GM21528 (cell line): ENCODE measurements at regions not wholly inside any gene's neighbourhood (a gene's known extent, or its start where the extent isn't known, plus 50 kb on each side); places are given as distances from the start of the nearest gene placed in this dataset.
"Not testable (repeated sequence)": the region's sequence is repeated elsewhere in the genome, so short reads cannot be mapped to it uniquely, and the experiment has no call there.

Experiments used
- ATAC-seq: cut with Tn5 transposase; IDR thresholded peaks from one replicate; pipeline ENCODE4 v1.9.1; 2021; ENCODE audit warnings: mild to moderate bottlenecking, moderate library complexity; ENCODE audit not compliant: unreplicated experiment, low FRiP score

DNA sequence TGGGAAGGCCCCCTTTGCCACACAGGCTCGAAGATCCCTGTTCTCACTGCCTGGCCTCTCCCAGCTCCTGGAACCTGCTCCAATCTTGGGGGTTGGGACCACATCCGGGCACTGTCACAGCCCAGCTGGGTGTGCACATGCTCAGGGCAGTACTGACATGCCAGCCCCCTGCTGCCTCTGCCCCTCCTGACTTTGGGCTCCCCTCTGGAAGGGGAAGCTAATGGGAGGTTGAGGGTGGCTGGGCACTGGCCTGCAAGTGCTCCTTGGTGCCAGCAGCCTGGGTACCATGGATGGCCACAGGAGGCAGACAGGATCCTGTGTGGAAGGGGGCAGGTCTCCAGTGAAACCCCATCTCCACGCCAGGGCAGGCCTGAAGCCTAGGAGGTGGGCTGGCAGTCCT is 126.1 kb upstream of the NOL4 start:
- ATAC-seq, result no peak

DNA sequence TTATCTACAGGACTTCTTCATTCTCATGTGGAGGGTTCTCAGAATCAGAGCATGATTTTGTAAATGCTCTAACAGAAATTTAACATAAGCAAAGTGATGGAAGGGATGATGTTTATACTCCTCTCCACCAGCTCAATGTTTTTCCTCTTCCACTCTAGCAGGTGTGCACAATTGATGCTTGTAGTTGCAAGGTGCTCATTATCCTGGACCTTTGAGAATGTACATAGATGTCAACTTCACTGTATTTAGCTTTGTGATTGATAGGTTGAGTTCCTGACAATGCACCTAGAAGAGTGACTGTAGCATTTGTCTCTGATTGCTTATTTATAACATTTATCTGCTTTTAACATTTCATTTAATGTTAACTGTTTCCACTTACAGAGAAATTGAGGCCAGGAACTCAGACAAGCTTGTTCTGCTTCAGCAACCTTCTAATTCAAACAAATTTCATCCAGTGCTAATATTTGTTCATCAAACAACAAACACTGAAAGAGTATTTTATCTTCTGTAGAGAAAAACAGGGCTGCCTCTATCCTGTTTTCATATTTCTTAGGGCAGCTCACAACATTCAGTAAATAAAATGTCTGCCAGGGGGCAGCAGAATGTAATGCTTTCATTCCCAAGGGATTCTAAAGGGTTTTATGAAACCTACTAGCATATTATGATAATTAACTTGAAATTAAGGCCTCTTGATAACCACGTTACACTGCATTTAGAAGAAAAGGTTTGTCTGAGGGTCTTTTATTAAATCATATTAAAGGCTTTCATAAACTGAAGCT is 127.9 kb upstream of the NOL4 start:
- no peak for ATAC-seq

DNA sequence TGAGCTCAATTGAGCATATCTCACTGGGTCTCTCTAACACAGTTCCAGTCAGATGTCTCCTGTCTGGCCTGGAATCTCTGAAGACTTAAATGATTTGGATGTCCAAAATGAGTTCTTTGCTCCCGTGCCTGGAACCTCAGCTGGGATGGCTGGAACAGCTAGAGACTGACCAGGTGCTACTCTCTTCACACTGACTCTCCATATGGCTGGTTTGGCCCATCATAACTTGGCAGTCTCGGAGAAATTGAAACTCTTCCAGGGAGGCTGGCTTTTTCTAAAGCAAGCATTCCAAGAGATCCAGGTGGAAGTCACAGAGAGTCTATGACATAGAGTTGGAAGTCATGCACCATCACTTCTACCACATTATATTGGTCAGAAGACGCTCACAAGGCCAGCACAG is 129.6 kb upstream of the NOL4 start:
- ATAC-seq, result no peak

DNA sequence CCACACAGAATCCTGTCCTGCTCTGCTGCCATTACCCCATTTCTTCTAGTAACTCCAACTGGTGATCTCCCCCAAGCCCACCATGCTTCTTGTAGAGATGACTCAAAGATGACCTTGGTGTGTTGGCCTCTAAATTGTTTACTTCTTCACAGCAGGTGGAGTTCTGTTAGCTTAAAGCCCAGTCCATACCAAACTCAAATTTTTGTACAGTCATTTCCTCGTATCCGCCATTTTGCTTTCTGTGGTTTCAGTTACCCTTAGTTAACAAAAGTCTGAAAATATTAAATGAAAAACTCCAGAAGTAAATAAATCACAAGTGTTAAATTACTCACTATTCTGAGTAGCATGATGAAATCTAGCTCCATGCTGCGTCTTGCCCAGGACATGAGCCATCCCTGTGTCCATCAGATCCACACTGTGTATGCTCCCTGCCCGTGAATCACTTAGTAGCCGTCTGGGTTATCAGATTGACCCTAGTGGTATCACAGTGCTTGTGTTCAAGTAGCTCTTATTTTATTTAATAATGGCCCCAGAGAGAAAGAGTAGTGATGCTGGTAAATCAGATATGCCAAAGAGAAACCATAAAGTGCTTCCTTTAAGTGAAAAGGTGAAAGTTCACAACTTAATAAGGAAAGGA is 133.3 kb upstream of the NOL4 start:
- ATAC-seq, result no peak

DNA sequence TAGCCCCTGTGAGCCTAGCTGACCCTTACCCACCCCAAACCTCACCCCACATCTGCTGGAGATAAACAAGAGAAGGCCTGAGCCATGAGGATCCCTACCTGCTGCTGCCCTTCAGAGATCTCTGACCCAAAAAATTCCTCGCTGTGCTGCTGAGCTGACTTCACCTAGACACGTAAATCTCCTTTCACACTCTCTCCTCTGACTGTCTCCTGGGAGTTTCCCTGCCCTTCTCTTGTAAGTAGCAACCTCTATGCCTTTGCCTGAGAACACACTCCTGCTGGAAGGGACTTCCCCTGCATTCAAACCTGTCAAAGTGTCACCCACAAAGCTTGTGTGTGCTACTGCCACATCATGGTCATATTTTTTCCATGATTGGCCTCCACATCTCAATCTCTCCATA is 134.2 kb upstream of the NOL4 start:
- peak; percentile 78 for ATAC-seq

DNA sequence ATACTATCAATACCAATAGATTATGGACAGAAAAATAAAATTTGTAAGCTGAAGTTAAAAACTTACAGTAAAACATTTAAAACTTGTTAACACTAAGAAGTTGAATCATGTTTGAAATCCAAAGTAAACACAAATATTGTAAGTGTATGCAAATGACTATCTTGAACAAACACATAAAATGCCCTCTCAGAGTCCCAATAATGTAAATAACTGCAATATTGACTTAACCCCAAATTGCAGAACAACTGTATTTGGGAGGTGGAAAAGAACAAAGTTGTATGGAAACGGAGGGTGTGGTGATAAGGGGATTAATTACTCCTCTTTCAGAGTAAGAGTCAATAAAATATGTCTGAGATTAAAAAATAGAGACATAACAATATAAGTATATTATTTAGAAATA is 140.0 kb upstream of the NOL4 start:
- ATAC-seq, result no peak

DNA sequence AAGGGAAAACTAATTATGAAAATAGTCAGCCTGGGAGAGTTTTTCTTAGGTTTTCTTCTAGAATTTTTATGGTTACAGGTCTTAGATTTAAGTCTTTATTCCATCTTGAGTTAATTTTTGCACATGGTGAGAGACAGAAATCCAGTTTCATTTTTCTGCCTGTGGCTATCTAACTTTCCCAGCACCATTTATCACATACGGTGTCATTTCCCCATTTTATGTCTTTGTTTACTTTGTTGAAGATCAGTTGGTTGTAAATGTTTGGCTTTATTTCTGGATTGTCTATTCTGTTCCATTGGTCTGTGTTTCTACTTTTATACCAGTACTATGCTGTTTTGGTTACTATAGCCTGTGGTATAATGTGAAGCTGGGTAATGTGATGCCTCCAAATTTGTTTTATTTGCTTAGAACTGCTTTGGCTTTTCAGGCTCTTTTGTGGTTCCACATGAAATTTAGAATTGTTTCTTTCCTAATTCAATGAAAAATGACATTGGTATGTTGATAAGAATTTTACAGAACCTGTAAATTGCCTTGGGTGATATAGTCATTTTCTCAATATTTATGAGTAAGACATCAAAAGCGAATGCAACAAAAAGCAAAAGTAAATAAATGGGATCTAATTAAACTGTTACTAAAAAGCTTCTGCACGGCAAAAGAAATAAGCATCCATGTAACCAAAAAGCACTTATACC is 146.1 kb upstream of the NOL4 start:
- ATAC-seq, result no peak

DNA sequence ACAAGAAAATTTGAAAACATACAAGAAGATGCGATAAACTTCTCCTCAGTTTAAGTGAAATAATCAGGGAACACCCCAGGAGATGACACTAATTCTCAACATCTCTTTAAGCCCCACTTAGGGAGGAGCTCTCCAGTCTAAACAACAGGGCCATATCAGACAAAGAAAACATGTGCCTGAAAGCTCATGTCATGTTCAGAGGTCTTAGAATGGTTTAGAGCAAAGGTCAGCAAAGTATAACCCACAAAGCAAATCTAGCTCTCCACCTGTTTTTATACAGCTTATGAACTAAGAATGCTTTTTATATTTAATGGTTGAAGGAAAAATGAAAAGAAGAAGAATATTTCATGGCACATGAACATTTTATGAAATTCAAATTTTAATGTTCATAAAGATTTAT is 155.6 kb upstream of the NOL4 start:
- ATAC-seq, result no peak

DNA sequence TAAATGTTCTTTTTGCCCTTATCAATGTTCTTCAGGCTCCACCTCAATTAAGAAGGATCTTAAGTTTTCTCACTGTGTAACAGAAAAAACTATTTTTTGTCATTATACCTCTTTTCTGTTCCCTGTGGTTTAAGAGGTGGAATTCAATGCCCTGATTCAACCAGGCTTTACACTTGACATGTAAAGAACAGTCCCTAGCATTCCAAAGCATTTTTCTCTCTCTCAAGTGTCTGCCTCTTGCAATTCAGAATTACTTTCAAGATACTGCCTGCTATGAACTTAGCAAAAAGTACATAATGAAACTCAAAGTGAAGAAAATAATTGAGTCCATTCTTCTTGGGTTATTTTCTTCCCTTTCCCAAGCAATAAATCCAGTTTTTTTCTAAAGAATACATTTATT is 160.6 kb upstream of the NOL4 start:
- ATAC-seq, result no peak

DNA sequence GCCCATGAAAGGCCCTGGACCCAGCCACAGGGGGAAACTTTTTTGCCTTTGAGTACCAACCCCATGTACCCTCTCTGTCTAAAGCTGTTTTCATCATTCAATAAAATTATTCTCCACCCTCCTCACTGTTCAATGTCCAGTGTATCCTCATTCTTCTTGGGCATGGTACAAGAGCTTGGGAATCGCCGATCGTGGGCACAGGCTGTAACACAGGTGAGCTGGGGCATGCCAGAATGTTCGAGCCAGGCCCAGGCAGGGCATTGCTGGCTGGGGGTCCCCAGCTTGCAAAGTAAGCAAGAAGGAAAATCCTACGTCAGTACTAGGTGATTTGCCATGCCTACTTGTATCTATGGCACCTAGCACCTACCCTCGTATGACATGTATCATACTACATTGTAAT is 162.1 kb upstream of the NOL4 start:
- no peak for ATAC-seq

DNA sequence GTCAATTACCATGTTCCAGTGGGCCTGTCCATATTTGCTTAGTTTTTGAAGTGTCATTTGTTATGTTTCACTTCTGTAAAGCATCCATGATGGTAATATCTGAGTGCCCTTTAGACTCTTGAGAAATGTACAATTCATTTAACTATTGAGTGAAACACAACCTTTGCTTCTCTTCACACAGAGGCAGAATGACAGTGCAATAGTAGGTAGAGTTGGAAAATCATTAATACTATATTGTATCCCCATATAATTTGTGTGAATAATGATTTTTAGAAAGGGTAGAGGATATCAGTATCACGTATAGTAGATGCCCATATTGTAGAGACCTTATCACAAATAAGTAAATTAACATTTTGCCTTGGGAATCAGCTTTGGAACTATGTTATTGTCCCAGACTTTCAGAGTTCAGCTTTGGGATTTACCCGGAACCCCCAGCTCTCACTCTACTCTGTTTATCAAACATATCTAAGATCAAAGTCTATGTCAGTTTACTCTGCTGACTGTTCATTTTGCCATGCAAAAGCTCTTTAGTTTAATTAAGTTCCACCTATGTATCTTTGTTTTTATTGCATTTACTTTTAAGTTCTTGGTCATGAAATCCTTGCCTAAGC is 172.7 kb upstream of the NOL4 start:
- ATAC-seq, result no peak

DNA sequence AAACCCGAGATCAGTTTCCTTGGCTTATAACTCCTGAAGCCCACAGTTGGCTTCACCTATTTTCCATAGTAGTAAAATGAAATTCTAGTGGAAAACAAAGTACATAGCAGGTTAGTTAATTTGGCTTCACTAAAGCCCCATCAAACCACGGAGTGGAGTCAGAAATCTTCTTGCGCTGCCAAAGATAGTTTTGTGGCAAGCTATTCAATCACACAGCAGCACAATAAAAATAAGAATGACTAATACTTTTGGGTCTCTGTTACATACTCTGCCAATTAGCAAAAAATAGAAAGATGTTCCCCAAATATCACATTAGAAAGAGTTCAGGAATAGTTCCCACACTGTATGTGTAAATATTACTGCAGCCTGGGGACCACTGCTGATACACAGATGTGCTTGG is 175.2 kb upstream of the NOL4 start:
- no peak for ATAC-seq

DNA sequence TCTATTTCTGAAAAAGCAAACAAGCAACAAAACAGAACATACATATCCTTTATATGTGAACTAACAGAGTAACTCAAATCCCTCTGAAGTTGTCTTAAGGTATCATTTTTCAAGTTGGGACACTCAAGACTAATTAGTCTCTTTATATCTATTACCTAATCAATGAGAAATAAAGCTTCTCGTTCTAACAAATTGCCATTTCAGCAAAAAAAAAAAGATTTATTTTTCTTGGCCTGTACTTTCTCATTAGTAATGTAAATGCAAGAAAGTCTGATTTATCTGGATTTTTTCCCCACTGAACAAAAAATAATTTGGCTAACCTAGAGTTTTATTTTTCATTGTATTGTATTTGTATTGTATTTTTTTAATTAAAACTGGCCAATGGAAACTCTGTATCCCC is 176.1 kb upstream of the NOL4 start:
- ATAC-seq, result no peak

DNA sequence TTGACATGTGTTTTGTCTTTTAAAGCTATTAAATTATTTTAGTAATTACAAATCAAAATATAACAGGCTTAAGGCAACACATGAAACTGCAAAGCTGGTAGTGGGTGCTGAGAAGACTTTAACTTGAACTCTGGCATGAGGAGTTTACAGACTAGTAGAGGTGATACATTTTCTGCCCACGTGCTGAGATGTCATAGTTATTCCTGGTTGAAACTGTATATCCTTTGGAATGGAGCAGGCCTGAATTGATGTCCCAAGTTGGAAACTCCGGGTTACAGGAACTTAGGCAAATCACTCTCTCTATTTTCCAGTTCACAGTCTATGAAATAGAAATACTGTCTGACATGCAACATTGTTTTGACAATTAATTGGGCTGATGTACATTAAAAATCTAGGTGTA is 177.1 kb upstream of the NOL4 start:
- no peak for ATAC-seq

DNA sequence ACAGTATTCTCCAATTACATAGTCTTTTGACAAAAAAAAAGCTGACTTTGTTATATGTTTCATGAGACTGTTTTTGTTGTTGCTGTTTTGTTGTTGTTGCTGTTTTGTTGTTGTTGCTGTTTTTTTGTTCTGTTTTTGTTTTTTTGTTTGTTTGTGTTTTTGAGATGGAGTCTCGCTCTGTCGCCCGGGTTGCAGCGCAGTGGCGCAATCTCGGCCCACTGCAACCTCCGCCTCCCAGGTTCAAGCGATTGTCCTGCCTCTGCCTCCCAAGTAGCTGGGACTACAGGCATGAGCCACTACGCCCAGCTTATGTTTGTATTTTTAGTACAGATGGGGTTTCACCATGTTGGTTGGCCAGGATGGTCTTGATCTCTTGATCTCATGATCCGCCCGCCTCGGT is 182.8 kb upstream of the NOL4 start:
- not testable (repeated sequence) for ATAC-seq

DNA sequence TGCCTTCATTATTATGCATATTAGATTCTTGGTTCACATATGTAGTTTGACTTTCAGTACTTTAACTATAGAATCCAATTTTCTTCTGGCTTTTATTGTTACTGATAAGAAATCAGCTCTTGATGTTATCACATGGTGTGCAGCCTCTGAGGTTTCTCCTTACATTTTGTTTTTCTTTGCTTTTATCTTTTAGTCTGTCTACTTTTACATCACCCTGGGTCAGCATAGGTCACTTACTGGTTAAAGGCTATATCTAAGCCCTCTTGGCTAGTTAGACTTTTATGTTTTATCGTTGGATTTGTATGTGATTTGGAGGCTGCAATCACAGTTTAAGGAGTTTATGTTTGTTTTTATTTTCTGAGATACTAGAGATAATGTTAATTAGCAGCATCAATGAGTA is 187.2 kb upstream of the NOL4 start:
- ATAC-seq, result no peak

DNA sequence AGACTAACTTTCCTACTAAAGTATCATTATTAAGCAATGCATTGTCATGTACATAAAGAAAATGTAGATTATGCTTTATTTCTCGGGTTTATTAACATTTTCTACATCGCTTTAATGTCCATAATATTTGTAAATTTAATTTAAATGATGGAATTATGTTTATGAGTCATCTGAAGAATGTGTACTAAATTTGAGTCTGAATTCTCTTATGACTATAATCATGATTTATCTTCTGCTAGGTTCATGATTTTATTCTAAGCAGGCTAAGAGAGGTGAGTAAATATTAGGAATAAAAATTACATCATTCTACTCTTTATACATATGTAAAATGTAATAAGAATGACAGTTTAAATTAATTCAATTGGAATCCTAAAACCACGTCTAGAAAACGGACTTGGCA is 206.3 kb upstream of the NOL4 start:
- no peak for ATAC-seq

DNA sequence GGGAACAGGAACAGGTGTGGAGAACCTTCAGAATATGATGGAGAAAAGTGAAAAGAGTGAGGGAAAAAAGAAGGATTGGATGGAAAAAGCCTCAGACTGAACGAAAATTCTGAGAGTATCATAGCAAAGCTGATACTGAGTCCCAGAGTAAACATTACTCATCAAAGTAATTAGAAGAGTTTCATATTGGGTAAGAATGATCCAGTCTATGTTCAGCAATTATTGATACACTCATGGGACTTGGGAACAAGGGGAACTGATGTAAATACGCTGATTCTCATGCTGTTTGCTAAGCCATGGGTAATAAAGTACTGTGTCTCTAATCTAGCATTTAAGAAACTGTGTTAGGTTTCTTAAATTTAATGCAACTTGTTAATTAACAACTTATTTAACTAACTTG is 219.9 kb upstream of the NOL4 start:
- no peak for ATAC-seq

DNA sequence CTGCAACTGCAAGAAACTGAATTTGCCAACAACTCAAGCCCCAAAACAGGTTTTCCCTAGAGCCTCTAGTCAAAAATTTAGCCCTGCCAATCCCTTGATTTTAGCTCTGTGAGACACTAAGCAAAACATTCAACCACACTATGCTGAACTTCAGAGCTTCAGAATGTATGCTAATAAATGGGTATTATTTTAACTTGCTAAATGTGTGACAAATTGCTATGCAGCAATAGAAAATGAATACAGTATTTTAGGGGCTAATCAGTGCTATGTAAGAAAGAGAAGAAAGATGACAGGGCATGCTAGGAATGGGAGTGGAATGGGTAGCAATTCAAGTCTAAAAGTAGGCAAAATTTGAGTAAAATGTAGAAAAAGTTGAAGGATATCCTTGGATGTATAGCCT is 223.9 kb upstream of the NOL4 start:
- no peak for ATAC-seq

DNA sequence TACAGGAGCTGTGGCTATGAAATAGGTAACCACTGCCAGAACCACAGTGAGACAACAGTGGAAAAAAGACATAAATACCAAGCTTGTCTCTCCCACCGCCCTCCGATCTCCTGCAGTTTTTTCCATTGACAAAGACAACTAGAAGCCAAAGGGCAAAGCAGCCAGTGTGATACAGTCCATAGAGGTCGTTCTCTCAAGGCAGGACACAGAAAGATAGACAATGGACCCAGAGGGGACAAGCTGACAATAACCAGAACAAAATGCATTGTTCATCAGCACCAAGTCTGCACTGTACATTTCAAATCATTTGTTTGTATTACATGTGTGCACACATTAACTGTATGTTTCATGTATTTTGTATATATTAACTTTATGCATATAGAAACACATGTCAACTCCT is 233.0 kb upstream of the NOL4 start:
- ATAC-seq, result no peak

DNA sequence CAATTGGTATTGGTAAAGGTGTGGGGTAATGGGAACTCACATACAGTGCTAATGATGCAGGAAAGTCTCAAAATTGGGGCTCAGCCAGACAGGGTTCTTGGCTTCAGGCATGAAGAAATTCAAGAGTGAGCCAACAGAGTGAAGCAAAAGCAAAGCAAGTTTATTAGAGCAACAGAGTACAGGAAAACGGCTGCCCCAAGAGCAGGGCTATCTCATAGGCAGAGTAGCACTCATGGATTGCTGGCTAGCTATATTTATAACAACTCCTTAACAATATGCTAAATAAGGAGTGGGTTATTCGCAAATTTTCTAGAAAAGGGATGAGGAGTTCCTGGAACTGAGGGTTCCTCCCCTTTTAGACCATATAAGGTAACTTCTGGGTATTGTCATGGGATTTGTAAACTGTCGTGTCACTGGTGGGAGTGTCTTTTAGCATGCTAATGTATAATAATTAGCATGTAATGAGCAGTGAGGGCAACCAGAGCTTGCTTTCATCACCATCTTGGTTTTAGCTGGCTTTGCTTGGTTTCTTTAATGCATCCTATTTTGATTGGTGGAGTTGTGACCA is 233.8 kb upstream of the NOL4 start:
- no peak for ATAC-seq
